ENCODE measurements at regions not wholly inside any gene's neighbourhood (a gene's known extent, or its start where the extent isn't known, plus 50 kb on each side); places are given as distances from the start of the nearest gene placed in this dataset.
"Not testable (repeated sequence)": the region's sequence is repeated elsewhere in the genome, so short reads cannot be mapped to it uniquely, and the experiment has no call there.

DNA sequence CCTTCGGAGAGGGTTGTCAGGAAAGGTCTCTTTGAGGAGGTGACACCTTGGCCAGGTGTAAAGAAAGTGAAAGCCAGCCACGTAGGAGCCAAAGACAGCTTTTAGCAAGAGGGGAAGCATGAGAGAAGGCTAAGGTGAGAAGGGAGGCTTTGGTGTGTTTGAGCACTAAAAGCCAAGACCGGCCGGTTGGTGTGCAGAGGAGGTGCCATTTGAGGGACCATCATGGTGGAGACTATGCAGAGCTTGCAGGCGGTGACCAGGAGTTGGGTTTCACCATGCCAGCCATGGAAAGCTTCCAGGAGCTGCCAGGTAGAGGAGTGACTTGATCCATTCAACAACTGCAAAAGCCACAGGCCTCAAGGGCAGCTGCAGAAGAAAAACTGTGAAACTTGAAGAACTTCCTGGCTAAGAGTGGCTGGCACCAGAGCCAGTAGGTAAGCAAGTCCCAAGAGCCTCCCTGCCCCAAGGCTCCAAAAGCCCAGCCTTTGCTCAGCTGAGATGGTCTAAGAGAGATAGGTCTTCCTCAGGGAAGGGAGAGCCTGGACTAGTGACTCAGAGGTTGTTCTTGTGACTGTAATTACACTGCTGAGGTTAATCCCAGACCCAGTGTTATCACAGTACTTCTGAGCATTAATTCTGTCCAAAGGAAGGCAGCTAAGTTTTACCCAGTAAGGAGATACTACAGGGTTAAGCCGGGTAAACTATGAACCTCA is 319.0 kb downstream of the BCL11A start:
- DNase-seq, result no peak

DNA sequence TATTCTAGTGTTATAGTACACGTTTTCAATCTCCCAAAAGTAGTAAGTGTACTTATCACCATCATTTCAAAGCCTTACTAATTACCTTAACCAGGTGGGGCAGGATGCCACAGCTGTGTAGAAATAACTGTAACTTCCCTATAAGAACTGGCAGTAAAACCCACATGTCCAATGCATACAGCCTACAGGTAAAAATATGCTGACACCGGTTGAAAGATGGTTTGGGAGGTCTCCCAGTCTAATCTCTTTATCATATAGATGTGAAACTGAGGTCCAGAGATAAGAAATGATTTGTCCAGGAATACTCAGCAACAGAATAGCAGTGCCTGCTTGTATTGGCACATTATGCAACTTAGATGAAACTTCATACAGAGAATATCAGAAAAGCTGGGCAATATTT is 322.9 kb downstream of the BCL11A start:
- no peak for DNase-seq

DNA sequence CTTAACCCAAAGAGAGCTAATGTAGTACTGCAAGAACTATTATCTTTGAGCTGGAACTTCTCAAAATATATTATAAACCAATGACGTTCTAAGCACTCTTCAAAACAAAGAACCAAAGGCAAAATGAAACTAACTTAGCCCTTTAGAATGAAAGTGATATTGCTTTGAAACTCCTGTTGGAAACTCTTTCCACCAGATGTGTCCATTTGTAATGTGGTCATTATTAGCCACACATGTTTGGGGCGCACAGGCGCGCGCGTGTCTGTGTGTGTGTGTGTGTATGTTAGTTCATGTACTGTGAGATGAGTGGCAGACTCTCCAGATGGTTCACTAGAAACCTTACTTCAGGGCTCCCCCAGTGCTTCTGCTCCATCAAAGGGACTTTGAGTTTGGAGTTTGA is 323.4 kb downstream of the BCL11A start:
- no peak for DNase-seq

DNA sequence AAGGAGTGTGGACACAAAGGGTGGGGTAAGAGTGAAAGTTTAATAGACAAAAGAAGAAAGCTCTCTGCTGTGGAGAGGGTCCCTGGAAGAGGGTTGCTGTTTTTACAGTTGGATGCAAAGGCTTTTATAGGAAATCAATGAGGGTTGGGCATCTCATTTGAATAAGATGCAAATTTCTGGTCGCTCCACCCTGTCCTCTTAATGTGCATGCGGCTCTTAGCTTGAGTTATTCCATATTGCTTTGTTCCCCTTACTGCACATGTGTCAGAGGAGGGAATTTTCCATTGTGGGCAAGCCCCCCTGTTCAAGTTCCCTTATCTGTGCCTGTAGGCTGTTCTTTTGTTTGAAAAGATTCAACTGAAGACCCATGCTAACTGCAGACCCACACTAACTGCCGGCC is 326.5 kb downstream of the BCL11A start:
- DNase-seq, result no peak

DNA sequence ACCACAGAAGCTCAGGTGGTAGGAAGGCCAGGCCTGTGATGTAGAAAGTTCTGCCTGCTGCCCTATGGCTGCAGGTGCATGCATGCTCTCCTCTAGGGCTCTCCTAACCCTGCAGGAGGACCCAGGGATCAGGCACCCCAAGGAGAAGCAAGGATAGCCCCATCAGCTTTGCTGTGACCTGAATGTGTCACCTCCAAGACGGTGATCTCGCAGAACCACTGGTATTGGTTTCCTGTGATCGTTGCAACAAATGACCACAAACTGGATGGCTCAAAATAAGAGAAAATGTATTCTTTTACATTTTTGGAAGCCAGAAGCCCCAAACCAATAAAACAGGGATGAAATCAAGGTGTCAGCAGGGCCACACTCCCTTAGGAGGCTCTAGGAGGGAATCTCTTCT is 327.3 kb downstream of the BCL11A start:
- no peak for DNase-seq

DNA sequence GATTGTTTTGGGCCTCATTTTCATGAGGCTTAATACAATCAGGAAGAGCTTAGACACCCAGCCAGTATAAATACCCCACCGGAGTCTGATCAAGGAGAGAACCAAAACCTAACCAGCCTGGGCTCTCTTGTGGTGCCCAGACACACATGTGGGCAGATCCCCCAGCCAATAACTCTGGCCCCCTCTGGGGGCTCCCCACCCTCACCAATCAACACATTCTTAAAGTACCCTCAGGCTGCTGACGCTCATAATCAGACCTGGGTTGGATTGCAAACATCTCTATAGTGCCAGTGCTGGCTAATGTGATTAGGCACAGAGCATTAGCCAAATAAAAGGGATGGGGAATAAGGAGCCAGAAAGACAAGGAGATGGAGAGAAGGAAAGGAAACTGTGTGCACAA is 329.6 kb downstream of the BCL11A start:
- DNase-seq, result no peak

DNA sequence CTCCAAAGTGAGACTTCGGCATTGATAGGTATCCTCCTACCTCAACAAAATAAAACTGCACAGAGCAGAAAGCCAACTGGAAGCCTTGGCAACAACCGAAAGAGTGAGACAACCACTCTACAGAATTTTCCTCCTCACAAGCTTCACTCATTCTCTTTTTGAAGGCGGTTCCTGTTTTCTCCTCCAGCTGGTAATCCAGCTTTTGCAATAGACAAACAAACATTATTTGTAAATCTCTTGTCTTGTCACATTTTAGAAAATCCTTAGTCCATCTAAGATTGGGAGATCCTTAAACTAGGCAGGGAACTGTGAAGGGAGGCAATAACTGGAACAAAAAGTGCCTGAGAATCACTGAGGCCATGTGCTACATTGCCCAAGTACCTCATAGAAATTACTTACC is 332.4 kb downstream of the BCL11A start:
- no peak for DNase-seq

DNA sequence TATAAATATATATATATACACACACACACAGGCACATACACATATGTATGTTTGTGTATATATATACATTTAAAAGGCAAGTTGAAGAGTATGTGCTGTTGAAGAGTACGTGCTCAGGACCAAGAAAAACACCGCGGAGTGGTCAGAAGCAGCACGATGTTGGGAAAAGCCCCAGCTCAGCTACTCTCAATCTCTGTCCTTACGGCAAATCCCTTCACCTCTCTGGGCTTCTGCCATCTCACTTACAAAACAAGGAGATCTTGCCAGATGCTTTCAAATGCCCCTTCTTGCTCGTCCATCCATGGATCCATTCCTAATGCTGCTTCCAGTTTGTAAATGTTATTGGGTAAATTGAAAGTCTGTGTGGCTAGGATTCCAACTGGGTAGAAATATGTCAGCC is 333.9 kb downstream of the BCL11A start:
- no peak for DNase-seq

DNA sequence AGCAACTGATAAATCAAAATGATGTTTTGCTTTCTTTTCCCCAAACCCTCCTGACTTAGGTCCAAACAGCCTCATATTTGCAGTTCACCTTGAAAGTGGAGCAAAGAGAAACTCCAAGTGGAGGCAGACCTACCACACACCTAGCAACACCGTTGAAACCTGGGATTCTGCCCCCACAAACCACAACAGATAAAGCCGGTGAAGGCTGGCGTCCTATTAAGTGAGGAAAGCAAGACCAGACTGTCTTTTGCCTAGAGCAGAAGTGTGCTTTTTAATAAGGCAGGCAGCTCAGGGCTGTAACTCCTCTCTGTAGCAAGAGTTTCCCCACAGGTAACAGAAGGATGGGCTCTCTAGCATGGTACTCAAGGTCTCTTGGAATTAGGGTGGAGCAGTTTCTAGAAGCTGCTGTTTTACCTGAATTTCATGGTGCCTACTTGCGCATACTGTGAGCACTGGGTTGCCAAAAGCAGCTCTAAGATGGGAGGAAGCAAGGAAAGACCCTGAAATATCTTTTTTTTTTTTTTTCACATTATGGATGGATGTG is 336.9 kb downstream of the BCL11A start:
- no peak for DNase-seq

DNA sequence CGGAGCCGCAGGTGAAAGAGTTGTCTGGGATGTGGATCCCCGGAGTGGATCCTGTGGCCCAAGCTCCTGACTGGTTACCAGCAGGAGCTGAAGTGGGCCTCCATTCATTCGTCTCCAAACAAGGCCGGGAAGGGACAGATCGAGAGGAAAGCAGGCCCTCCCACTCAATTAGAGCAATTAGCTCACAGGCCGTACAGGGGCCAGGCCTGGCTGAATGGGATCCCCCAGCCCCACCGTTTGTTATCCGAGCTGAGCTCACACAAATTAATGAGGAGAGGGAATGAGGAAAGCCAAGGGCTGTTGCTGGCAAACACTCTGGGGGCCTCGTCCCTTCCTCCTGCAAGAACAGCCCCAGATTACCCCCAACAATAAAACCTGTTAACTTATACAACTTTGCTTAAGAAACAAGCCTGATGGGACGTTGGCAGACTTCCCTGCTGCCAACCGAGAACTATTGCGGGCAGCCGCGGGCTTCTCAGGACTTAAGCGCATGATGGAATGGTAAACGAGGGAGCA is 338.0 kb downstream of the BCL11A start:
- DNase-seq, result no peak

DNA sequence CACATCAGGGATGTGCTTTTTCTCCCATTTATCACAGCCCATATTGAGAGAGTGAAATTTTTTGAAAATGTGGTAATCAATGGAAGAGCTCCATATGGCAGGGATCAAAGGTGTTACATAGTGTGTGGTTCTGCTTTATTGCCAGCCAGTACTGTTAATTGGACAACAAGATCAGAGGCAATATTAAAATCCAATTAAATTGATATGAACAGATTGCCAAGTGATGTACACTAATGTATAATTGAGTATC is 338.9 kb downstream of the BCL11A start:
- DNase-seq, result no peak

DNA sequence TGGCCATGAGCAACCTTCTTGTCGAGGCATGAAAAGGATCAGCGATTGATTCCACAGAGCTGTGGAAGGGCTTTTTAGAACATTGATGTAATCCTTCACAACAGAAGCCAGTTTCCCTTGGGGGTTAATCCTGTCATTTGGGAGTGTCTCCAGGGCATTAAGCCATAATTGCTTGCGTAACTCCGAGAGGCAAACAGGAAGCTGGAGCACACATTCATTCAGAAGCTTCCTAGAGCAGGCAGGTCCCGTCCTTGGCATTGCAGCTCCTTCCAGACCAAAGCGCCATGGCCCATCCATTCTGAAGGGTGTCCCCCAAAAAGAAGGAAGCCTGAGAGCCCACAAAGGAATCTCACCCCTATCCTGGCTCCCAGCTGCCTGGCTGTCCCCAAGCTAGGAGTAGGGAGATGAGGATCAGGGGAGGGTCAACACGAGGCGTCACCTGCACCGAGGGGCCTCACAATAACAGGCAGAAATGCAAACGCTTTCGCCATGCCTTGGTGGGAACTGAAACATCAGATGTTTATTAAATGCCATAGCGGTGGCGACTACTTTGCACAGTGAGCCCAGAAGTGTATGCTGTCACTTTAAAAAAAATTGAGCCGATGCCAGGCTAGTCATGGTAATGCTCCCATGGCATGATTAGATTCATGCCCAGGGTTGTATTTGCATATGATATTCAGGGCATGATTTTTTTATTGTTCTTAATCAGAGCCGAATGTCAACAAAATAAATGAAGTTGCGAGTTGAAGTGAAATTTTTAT is 339.4 kb downstream of the BCL11A start:
- no peak for DNase-seq

DNA sequence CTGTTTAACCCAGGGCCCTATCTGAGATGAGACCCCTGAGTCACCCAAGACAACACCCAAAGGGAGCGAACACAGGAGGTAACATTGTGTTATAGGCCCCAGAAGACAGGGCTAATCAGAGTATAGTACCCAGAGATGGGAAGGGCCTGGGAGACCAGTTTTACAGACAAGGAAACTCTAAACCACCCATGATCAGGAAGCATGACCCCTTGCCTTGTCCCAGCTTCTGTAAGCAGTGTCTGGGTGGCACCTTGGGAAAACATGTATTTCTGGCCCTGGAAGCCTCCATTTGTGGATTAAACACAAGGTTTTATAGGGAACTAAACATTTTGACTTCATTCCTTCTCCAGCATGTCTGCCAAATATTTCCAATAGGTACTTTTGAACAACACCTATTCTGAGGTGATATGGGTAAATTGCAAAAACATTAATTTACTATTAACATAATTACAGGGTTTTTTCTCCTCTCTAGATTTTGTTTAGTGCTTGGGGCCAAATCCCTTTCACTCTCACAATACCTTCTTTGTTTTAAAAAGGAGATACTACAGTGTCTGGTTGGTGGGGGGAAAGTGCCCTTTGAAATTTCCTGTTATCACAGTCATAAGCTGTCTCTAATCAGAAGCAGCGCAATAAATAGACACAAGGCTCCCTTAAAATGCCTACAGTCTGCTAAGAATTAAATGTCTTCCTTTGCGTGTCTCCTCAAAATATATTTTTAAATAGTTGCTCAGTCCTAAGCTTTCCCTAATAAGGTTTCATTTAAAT is 341.1 kb downstream of the BCL11A start:
- DNase-seq, result no peak

DNA sequence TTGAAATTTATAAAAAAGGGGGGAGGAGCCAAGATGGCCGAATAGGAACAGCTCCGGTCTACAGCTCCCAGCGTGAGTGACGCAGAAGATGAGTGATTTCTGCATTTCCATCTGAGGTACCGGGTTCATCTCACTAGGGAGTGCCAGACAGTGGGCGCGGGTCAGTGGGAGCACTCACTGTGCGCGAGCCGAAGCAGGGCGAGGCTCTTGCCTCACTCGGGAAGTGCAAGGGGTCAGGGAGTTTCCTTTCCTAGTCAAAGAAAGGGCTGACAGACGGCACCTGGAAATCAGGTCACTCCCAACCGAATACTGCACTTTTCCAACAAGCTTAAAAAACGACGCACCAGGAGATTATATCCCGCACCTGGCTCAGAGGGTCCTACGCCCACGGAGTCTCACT is 364.4 kb downstream of the BCL11A start:
- DNase-seq, result not testable (repeated sequence)

DNA sequence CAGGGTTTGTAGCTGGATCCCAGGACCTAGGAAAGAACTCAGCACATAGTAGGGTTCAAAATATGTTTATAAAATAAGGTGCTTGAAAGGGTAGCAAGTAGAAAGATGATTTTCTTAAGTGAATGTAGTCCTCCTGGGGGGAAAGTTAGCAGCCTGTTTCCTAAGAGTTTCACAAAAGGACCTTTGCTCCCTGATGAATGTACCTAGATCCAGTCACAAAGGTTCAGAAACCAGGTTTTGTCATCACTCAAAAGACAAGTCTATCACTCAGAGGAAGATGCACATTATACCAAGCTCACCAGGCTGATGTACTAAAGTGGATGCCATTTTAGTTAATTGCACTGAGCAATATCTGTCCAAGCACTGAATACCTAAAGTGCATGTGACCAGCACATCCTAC is 378.2 kb downstream of the BCL11A start:
- DNase-seq, result no peak

DNA sequence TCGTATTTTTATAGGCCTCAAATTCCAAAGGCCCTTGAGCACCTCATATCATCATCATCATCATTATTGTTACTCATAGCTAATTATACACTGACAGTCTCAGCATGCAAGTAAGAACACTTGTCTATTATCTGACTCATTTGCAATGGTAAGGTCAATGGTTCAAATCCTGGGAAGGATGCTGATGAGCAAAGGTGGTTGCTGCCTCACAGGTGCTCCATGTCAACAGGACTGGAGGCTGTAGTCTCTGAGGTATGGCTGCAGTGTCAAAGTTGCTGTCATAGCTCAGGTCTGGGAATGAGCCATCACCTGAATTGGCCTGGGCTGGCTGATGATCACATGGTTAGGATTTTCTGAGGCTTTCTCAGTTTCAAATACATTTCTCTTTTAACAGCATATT is 379.3 kb downstream of the BCL11A start:
- no peak for DNase-seq

DNA sequence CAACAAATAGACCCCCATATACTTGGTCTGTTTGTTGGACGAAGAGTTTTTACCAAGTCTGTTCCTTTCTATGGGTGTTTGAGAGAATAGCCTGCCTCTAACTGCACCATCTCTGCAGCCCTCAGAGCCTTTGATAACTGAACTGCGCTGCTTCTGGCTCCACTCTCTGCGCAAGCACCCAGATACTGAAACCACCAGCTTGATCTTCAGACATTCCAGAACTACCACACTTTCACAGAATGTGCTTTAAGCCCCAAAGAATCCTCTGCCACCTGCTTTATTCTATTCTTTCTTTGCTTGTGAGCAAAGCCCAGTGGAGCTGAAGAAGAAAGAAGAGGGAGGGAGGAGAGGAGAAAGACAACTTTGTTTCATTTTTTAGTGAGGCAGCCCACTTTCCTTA is 380.7 kb downstream of the BCL11A start:
- no peak for DNase-seq

DNA sequence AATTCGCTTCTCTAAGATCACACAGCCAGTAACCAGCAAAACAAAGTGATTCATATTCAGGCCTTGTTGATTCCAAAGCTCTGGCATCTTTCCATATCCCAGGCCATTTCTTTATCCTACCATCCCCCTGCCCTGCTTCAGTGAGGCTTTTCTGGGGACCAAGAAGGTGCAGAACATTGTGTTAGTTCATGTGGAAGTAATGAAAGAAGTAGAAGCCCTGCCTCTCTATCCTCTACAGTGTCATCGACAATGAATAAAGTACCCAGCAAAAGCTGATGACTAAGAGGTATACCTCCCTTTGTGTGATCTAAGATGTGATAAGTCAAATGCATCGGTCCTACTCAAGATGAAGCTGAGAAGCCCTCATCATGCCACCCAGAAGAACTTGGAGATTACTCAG is 383.2 kb downstream of the BCL11A start:
- DNase-seq, result no peak

DNA sequence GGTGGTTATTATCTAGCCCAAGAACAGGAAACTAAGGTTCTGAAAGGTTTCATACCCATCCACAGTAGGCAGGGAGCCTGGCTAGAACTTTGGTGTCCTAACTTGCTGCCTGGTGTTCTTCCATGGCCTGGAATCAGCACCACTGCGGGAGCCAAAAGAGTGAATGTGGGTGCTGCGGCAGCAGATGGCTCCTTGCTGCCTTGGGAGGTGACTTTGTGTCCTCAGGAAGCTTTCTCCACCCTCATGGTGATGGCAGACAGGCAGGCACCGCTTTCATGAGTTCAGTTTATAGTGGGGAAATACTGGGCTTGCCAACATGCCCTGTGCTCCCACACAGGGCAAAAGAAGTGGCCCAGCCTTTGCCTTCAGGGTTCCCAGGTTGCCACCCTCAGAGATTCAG is 385.2 kb downstream of the BCL11A start:
- DNase-seq, result no peak

DNA sequence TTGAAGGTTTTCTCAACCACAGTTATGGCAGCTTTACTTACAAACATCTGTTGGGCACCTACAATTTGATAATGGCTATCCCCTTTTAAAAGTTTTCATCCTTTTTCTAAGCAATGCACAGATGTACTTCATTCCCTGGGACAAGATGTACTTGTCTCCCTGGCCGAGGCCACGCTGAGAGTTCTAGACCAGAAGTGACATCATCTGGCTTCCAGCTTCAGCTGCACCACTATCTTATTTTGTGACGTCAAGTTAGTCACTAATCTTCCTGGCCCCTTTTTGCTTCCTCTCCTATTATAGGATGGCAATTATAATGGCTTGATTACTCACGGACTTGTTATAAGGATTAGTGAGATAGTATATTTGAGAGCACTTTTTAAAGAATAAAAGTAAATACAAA is 386.4 kb downstream of the BCL11A start:
- DNase-seq, result no peak

DNA sequence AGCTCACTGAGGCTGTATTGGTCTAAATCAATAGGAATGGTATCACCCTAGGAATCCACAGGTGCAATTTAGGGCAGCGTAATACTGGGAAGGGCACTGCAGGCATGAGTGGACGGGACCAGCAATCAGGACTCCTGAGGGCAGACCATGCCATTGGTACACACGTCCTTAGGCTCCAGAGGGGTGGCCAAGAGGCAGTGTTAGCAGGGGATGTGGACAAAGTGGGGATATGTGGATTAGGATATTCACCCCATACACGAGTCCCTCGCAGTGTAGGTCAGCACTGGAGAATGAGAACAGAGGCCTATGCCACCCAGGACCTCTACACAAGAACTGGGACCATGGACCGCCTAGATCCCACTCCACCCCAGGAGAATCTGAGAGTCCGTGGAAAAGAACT is 389.8 kb downstream of the BCL11A start:
- no peak for DNase-seq

DNA sequence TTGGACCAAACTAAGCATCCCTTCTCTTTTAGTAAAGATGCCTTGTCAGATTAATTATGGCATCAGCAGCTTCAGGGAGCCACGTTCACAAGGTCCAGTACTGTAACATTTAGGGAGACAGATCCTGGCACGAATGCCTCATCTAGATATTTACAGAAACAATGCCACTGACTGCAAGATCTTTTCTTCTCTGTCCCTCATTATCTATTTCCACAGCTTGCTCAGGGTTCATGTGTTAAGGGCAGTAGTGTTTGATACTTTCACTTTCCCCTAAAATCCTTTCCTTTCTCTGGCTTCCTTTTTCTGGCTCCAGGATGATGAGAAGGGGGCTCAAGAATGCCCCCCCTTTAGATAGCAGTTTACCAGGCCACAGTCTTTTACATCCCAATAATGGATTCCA is 393.9 kb downstream of the BCL11A start:
- no peak for DNase-seq

DNA sequence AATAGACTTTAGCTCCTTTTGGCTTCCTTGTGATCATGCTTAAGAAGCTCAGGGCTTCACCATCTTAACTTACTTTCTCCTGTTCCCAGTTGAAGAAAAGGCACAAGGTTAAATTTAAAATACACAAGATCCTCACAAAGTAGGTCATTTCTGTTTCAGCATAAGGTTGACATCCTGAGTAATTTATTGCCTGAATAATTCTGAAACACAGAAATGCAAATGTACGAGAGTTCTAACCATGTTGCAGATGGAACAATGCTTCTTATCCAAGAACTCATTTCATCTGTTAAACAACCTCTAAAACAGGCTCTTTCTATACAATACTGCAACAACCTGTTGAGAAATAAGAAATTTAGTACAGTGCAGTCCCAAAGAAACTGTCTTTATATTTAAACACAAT is 395.2 kb downstream of the BCL11A start:
- no peak for DNase-seq

DNA sequence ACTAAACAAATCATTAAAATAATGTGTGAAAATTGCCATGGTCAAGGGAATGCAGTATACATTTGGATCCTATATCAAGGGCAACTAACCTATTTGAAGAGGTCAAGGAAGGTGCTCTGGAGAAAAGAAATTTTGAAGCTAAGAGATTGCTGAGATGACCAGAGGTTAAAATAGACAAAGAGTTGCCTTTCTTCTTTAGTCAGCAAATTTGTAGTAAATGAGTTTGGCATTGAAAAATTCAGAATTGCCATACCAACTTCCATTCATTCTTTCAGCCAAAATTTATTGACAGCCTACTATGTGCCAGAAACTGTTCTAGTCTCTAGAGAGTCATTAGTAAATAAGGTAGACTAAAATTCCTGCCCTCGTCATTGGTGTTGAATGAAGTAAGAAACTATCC is 396.2 kb downstream of the BCL11A start:
- DNase-seq, result no peak

Measured in hindlimb muscle (tissue), 1 donor.